H1 (cell line): ENCODE measurements at regions not wholly inside any gene's neighbourhood (a gene's known extent, or its start where the extent isn't known, plus 50 kb on each side); places are given as distances from the start of the nearest gene placed in this dataset.

Experiments
- BRCA1 ChIP-seq: IDR thresholded peaks from 2 replicates; pipeline ENCODE4 v1.6.1; 2012; ENCODE audit warnings: low read depth, low read length, improper control_type of control experiment
- CEBPB ChIP-seq: IDR thresholded peaks from 2 replicates; pipeline ENCODE4 v1.6.1; 2012; ENCODE audit warnings: low read depth, low read length
- CHD2 ChIP-seq: IDR thresholded peaks from 2 replicates; pipeline ENCODE4 v1.6.1; 2012; ENCODE audit warnings: low read length, improper control_type of control experiment
- EZH2 ChIP-seq: fragments of 200-600 bp; sonication (generic); IDR thresholded peaks from 2 replicates; pipeline ENCODE4 v1.7.1; 2012; ENCODE audit warnings: low read depth, mild to moderate bottlenecking, moderate library complexity, low read length, inconsistent platforms; ENCODE audit not compliant: severe bottlenecking
- NANOG ChIP-seq: IDR thresholded peaks from 2 replicates; pipeline ENCODE4 v1.6.1; 2011; ENCODE audit warnings: low read length, low read depth, mild to moderate bottlenecking, inconsistent platforms; ENCODE audit not compliant: insufficient read depth, poor library complexity, severe bottlenecking
- POLR2A ChIP-seq, 2 experiments: IDR thresholded peaks; 1 replicate in 1 of 2; 2 replicates in 1 of 2; pipeline ENCODE4 v1.6.1; 2011; ENCODE audit warnings: low read depth in 2 of 2, low read length in 2 of 2, mild to moderate bottlenecking in 2 of 2; ENCODE audit errors: control extremely low read depth in 1 of 2
- POU5F1 ChIP-seq: IDR thresholded peaks from 2 replicates; pipeline ENCODE4 v1.6.1; 2011; ENCODE audit warnings: low read depth, mild to moderate bottlenecking, low read length, moderate library complexity
- RNF2 ChIP-seq: fragments of 200-900, 300-1000 bp; sonication (generic); IDR thresholded peaks from 2 replicates; pipeline ENCODE4 v1.7.1; 2016; ENCODE audit warnings: borderline replicate concordance, low read depth, mild to moderate bottlenecking, antibody characterized with exemption, low read length; ENCODE audit not compliant: poor library complexity, severe bottlenecking; ENCODE audit errors: missing control alignments
- SAP30 ChIP-seq: fragments of 300-600 bp; sonication (generic); IDR thresholded peaks from 2 replicates; pipeline ENCODE4 v1.7.1; 2012; ENCODE audit warnings: low read length, moderate library complexity, mild to moderate bottlenecking, inconsistent platforms; ENCODE audit not compliant: insufficient read depth, insufficient replicate concordance
- SP2 ChIP-seq: IDR thresholded peaks from 2 replicates; pipeline ENCODE4 v1.6.1; 2012; ENCODE audit warnings: mild to moderate bottlenecking, low read length, inconsistent platforms
- SP4 ChIP-seq: IDR thresholded peaks from 2 replicates; pipeline ENCODE4 v1.6.1; 2012; ENCODE audit warnings: low read length, inconsistent platforms
- YY1 ChIP-seq: IDR thresholded peaks from 2 replicates; pipeline ENCODE4 v1.6.1; 2011; ENCODE audit warnings: low read depth, mild to moderate bottlenecking, low read length
- TF ChIP-seq, protein P1 (sequence below), 3 experiments: IDR thresholded peaks; 1 replicate in 2 of 3; 2 replicates in 1 of 3; pipeline versions ENCODE4 v1.5.1 to v1.6.1; 2011; ENCODE audit warnings: low read length in 3 of 3, mild to moderate bottlenecking in 3 of 3, inconsistent platforms in 2 of 3, low read depth in 1 of 3, moderate library complexity in 1 of 3; ENCODE audit not compliant: insufficient read depth in 1 of 3; ENCODE audit errors: control extremely low read depth in 1 of 3
- TF ChIP-seq, protein P2 (sequence below): IDR thresholded peaks from 2 replicates; pipeline ENCODE4 v1.6.1; 2012; ENCODE audit warnings: inconsistent platforms

DNA sequence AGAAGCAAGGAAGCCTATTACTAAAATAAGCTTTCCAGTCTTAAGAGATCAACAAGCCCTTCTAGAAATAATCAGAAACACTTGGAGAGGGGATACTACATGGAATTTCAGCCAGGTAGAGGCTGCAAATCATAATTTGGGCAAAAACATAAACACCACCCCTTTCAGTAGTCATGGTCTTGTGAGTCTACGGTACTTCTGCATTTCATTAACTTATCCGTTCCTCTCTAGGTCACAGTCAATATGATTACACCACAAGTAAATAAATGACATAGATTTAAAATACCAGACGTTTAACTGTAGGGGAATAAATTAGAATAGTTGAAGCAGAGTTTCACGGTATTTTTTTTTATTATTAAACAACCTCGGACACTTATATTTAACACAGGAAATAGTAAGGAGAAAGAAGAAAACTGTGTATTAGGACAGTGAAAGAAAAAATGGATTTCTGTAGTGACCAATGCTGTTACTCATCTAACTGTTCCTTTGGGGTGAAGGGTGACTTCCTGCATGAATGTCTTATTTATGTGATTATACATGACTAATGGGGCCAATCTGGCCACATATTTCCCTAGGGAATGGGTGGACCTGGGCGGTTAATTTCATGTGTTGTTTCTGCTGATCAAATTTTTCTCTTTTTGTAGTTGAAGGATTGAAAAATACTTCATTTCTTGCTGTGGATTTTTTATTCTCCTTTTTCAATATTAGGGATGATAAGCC lies 456.6 kb upstream of the UBE2E3 start:
- TF ChIP-seq, protein P1, sequence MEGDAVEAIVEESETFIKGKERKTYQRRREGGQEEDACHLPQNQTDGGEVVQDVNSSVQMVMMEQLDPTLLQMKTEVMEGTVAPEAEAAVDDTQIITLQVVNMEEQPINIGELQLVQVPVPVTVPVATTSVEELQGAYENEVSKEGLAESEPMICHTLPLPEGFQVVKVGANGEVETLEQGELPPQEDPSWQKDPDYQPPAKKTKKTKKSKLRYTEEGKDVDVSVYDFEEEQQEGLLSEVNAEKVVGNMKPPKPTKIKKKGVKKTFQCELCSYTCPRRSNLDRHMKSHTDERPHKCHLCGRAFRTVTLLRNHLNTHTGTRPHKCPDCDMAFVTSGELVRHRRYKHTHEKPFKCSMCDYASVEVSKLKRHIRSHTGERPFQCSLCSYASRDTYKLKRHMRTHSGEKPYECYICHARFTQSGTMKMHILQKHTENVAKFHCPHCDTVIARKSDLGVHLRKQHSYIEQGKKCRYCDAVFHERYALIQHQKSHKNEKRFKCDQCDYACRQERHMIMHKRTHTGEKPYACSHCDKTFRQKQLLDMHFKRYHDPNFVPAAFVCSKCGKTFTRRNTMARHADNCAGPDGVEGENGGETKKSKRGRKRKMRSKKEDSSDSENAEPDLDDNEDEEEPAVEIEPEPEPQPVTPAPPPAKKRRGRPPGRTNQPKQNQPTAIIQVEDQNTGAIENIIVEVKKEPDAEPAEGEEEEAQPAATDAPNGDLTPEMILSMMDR (IDR thresholded peaks at IDR 0.05; ENCODE audit: control extremely low read depth in 1 of 3, insufficient read depth in 1 of 3, low read depth in 1 of 3, low read length in 3 of 3) = no peak
- TF ChIP-seq EZH2 = no peak
- no peak for TF ChIP-seq SP2
- TF ChIP-seq RNF2 = no peak
- TF ChIP-seq BRCA1 = no peak
- no peak for TF ChIP-seq YY1
- no peak for TF ChIP-seq CEBPB
- TF ChIP-seq, protein P2, sequence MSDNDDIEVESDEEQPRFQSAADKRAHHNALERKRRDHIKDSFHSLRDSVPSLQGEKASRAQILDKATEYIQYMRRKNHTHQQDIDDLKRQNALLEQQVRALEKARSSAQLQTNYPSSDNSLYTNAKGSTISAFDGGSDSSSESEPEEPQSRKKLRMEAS = no peak
- no peak for TF ChIP-seq POLR2A (IDR thresholded peaks at IDR 0.05; ENCODE audit: control extremely low read depth in 1 of 2, low read depth in 2 of 2, low read length in 2 of 2)
- no peak for TF ChIP-seq SAP30
- no peak for TF ChIP-seq SP4
- TF ChIP-seq CHD2 = no peak
- no peak for TF ChIP-seq NANOG
- TF ChIP-seq POU5F1 = no peak
